Ectodermal cell (in vitro differentiated cells): ENCODE measurements at regions not wholly inside any gene's neighbourhood (a gene's known extent, or its start where the extent isn't known, plus 50 kb on each side); places are given as distances from the start of the nearest gene placed in this dataset.
"Not testable (repeated sequence)": the region's sequence is repeated elsewhere in the genome, so short reads cannot be mapped to it uniquely, and the experiment has no call there.

Experiments
- H3K27ac ChIP-seq: 2 replicates; pipeline ENCODE4 v1.7.0; 2013; ENCODE audit warnings: mild to moderate bottlenecking, low read depth, low read length; ENCODE audit not compliant: insufficient read depth, poor library complexity, severe bottlenecking
- H3K27me3 ChIP-seq: 2 replicates; pipeline ENCODE4 v1.7.0; 2013; ENCODE audit warnings: mild to moderate bottlenecking, low read length; ENCODE audit not compliant: insufficient read depth, control insufficient read depth, poor library complexity, severe bottlenecking
- H3K36me3 ChIP-seq: one replicate; pipeline ENCODE4 v1.7.0; 2013; ENCODE audit warnings: low read length; ENCODE audit not compliant: control insufficient read depth, insufficient read depth
- H3K4me1 ChIP-seq: one replicate; pipeline ENCODE4 v1.7.0; 2013; ENCODE audit warnings: low read length; ENCODE audit not compliant: control insufficient read depth, insufficient read depth
- H3K4me3 ChIP-seq: 2 replicates; pipeline ENCODE4 v1.7.0; 2013; ENCODE audit warnings: low read depth, low read length, control low read depth; ENCODE audit not compliant: insufficient read depth
- H3K9me3 ChIP-seq: 2 replicates; pipeline ENCODE4 v1.7.0; 2013; ENCODE audit warnings: mild to moderate bottlenecking, low read length, moderate library complexity; ENCODE audit not compliant: control insufficient read depth
- WGBS, 2 experiments: methylation state at CpG; one replicate each; pipeline ENCODE4 v1.1.7; 2013; ENCODE audit warnings: missing lambda C conversion rate in 2 of 2; 5-methylcytosine and 5-hydroxymethylcytosine counted together

GRCh38 chr3:178206521-178206920 is 329.7 kb upstream of the KCNMB2 start:
- H3K4me1 ChIP-seq: peaks cover 4% of the 10 kb centered on the region
- H3K36me3 ChIP-seq: no peaks in the 10 kb centered on the region
- H3K4me3 ChIP-seq: no peak overlapping the region
- 72 to 78% methylated on average over 3 of the region's 3 CpGs for WGBS, 2 experiments
- no peak overlapping the region for H3K27ac ChIP-seq
- H3K27me3 ChIP-seq: no peaks in the 10 kb centered on the region
- H3K9me3 ChIP-seq: no peaks in the 10 kb centered on the region

- not testable (repeated sequence) for H3K27ac ChIP-seq, H3K27me3 ChIP-seq, H3K4me1 ChIP-seq
Measured at GRCh38 chr3:178207161-178207560, 329.1 kb upstream of the KCNMB2 start.

GRCh38 chr3:178207627-178208026 is 328.6 kb upstream of the KCNMB2 start:
- not testable (repeated sequence) for H3K4me3 ChIP-seq, H3K9me3 ChIP-seq, H3K4me1 ChIP-seq, H3K36me3 ChIP-seq, H3K27ac ChIP-seq, H3K27me3 ChIP-seq
- 84 to 90% methylated on average over 9 of the region's 9 CpGs for WGBS, 2 experiments

More at GRCh38 chr3:178207161-178207560, 329.1 kb upstream of the KCNMB2 start:
- not testable (repeated sequence) for H3K4me3 ChIP-seq, H3K9me3 ChIP-seq, H3K36me3 ChIP-seq
- WGBS, 2 experiments: 80 to 83% methylated on average over 1 to 2 of the region's 2 CpGs

GRCh38 chr3:178209116-178209515 is 327.1 kb upstream of the KCNMB2 start:
- H3K9me3 ChIP-seq, H3K27ac ChIP-seq: not testable (repeated sequence)

GRCh38 chr3:178209618-178210017 is 326.6 kb upstream of the KCNMB2 start:
- not testable (repeated sequence) for H3K9me3 ChIP-seq, H3K36me3 ChIP-seq, H3K4me1 ChIP-seq, H3K4me3 ChIP-seq, H3K27ac ChIP-seq, H3K27me3 ChIP-seq
- WGBS, 2 experiments: 87 to 89% methylated on average over 2 of the region's 2 CpGs

More at GRCh38 chr3:178209116-178209515, 327.1 kb upstream of the KCNMB2 start:
- WGBS, 2 experiments: 80 to 89% methylated on average over 1 of the region's 1 CpG
- not testable (repeated sequence) for H3K4me3 ChIP-seq, H3K4me1 ChIP-seq, H3K27me3 ChIP-seq, H3K36me3 ChIP-seq

- H3K36me3 ChIP-seq, H3K27ac ChIP-seq, H3K9me3 ChIP-seq, H3K4me3 ChIP-seq, H3K4me1 ChIP-seq, H3K27me3 ChIP-seq: not testable (repeated sequence)
- WGBS, 2 experiments: 86 to 100% methylated on average over 1 of the region's 1 CpG
Measured at GRCh38 chr3:178211086-178211485, 325.1 kb upstream of the KCNMB2 start.

GRCh38 chr3:178217479-178217878 is 318.8 kb upstream of the KCNMB2 start:
- Histone ChIP-seq H3K36me3 (no peaks in the 10 kb centered on the region), H3K9me3 (no peaks in the 10 kb centered on the region), H3K27ac (no peak overlapping the region), H3K4me3 (no peak overlapping the region), H3K27me3 (no peaks in the 10 kb centered on the region), H3K4me1 (no peaks in the 10 kb centered on the region)
- 95 to 99% methylated on average over 2 of the region's 2 CpGs for WGBS, 2 experiments

- H3K4me1 ChIP-seq: no peaks in the 10 kb centered on the region
- H3K4me3 ChIP-seq: no peak overlapping the region
- H3K9me3 ChIP-seq: no peaks in the 10 kb centered on the region
- no peaks in the 10 kb centered on the region for H3K36me3 ChIP-seq
- no peaks in the 10 kb centered on the region for H3K27me3 ChIP-seq
- no peak overlapping the region for H3K27ac ChIP-seq
Measured at GRCh38 chr3:178218231-178218630, 318.0 kb upstream of the KCNMB2 start.

GRCh38 chr3:178219661-178220060 is 316.6 kb upstream of the KCNMB2 start:
- not testable (repeated sequence) for H3K4me1 ChIP-seq, H3K27me3 ChIP-seq, H3K9me3 ChIP-seq, H3K36me3 ChIP-seq, H3K4me3 ChIP-seq, H3K27ac ChIP-seq
- 91 to 100% methylated on average over 4 of the region's 4 CpGs for WGBS, 2 experiments

- Histone ChIP-seq H3K36me3 (no peaks in the 10 kb centered on the region), H3K9me3 (no peaks in the 10 kb centered on the region), H3K27ac (no peak overlapping the region), H3K4me1 (no peaks in the 10 kb centered on the region), H3K4me3 (no peak overlapping the region), H3K27me3 (no peaks in the 10 kb centered on the region)
Measured at GRCh38 chr3:178223876-178224275, 312.4 kb upstream of the KCNMB2 start.

- no peaks in the 10 kb centered on the region for H3K27me3 ChIP-seq
- no peak overlapping the region for H3K27ac ChIP-seq
- whole genome bisulfite sequencing, 2 experiments: no CpG with 5 or more reads among the region's 2 CpGs
- H3K4me3 ChIP-seq: no peak overlapping the region
- H3K36me3 ChIP-seq: no peaks in the 10 kb centered on the region
- H3K9me3 ChIP-seq: no peaks in the 10 kb centered on the region
- no peaks in the 10 kb centered on the region for H3K4me1 ChIP-seq
Measured at GRCh38 chr3:178226094-178226493, 310.1 kb upstream of the KCNMB2 start.
